Activated CD4-positive, alpha-beta T cell treated with anti-CD3 and anti-CD28 coated beads, Interleukin-2, amount 50 U/mL, for 16 hours (primary cell): ENCODE measurements at regions not wholly inside any gene's neighbourhood (a gene's known extent, or its start where the extent isn't known, plus 50 kb on each side); places are given as distances from the start of the nearest gene placed in this dataset.
"Not testable (repeated sequence)": the region's sequence is repeated elsewhere in the genome, so short reads cannot be mapped to it uniquely, and the experiment has no call there.

ENCODE experiments used
- DNase-seq: peaks from one replicate; pipeline ENCODE4 v3.0.0-alpha.2; 2020

DNA sequence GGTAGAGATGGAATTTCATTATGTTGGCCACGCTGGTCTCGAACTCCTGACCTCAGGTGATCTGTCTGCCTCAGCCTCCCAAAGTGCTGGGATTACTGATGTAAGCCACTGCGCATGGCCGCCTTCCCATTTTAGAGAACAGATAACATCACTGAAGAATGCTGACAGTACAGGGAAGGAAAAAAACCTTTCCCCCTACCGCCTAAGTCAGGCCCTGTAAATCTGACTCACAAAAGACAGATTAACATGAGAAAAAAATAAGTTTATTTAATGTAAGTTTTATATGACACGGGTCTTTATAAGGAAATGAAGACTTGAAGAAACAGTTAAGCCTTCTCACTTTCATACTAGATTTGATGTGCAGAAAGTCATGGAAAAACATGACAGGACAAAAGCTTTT, 227.2 kb upstream of the ZNF608 start:
- DNase-seq = no peak

DNA sequence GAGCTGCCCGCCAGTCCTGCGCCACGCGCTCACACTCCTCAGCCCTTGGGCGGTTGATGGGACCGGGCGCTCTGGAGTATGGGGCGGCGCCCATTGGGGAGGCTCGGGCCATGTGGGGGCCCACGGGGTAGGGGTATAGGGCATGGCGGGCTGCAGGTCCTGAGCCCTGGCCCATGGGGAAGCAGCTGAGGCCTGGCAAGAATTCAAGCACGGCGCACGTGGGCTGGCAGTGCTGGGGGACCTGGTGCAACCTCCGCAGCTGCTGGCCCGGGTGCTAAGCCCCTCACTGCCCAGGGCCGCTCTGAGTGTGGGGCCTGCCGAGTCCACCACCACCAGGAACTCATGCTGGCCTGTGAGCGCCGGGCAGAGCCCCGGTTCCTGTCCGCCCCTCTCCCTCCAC, 229.6 kb upstream of the ZNF608 start:
- no peak for DNase-seq

DNA sequence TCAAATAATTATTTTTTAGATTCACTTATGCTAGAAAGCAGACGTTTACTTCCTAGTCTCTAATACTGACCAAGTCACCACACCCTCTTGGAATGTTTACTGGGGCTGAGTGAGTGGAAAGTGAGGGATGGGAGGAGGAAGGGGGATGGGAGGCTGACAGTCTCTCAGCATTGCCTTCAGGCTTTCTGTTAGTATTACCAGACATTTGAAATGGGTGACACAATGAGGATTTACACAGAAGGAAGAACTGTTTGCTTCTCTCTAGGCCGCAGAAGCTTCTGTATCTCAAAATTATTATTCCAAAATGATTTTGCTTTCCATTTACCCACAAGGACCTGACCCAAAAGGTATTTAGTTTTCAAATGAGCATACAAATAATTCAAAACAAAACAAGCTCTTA, 232.8 kb upstream of the ZNF608 start:
- no peak for DNase-seq

DNA sequence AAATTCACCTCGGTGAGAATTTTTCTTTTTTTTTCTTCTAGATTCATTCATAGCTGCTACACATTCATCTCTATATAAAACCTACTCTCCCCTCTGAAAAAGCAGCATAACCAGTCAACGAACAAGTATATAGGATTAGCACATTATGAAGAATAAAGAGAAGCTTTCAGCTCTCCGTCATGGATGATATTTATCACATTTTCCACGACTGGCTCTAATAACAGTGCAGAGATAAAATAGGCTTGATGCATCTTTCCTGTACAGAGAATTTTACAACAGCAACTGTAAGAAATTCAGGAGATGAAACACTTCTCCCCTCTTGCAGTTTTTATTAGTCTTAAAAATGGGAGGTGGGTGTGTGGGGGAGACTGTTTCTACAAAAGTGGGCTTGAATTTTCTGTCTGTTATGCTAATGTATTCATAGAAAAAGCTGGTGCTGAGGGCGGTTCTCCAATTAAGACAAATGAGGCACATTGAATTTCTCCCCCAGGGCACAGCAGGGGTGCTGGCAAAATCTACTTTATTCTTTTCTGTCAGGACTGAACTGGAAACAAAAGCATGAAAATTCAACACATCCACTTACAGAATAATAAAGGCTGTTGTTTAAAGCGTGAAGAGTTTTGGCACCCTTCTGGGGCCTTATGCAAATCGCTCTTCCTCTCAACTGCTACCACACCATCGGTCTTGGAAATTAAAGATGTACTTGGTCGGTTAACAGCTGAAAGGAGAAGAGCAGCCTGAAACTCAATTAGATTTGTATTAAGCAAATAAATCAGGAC, 233.9 kb upstream of the ZNF608 start:
- no peak for DNase-seq

DNA sequence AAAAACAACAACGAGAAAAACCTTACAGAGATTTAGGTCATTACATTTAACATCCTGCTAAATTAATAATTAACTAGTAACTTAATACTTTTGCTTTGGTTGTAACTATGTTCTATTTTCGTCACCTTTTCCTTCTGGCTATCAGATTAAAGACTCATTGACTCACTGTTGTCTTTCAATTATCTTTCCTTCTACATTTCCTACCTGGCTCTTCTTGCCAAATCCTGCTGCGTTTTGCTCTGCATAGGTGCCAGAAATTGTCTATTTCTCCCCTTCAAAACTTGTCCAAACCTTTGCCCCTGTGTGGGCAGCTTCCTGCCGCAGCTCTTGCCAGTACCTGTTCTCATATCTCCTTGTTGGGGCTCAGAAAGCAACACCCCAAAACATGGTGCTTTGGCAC, 235.5 kb upstream of the ZNF608 start:
- DNase-seq = no peak

DNA sequence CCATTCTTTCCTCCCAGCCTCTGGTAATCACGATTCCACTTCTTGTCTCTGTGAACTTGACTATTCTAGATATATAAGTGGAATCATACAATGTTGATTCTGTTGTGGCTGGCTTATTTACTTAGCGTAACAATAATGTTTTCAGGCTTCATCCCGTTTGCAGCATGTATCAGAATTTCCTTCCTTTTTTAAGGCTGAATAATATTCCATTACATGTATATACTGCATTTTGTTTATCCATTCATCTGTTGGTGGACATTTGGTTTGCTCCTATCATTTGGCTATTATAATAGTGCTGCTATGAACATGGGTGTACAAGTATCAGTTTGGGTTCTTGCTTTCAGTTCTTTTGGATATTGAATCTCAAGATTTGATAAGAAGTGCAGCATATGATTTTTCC, 239.7 kb upstream of the ZNF608 start:
- DNase-seq = no peak

DNA sequence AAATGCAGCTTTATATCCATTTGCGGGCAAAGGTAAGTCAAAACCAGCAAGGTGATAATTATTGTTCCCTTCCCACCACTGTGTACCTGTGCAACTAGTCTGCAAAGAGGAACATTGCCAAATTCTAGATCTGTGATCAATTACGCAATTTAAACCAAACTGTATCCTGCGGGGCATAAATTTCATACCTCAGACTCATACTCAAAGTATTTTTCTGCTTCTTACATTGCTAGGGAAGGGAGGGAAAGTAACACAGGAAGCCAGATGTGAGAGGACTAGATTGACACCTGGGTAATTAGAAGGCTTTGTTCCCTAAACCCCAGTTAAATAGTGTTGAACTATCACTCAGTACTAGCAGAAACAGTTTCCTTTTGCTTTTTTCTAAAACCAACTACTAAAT, 240.2 kb upstream of the ZNF608 start:
- DNase-seq = no peak

DNA sequence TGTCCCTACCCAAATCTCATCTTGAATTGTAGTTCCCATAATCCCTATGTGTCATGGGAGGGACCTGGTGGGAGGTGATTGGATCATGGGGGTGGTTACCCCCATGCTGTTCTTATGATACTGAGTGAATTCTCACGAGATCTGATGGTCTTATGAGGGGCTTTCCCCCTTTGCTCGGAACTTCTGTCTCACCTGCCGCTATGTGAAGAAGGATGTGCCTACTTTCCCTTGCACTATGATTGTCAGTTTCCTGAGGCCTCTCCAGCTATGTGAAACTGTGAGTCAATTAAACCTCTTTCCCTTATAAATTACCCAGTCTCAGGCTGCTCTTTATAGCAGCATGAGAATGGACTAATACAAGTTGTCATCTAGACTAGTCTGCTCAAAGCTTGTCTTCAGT, 241.3 kb upstream of the ZNF608 start:
- not testable (repeated sequence) for DNase-seq

DNA sequence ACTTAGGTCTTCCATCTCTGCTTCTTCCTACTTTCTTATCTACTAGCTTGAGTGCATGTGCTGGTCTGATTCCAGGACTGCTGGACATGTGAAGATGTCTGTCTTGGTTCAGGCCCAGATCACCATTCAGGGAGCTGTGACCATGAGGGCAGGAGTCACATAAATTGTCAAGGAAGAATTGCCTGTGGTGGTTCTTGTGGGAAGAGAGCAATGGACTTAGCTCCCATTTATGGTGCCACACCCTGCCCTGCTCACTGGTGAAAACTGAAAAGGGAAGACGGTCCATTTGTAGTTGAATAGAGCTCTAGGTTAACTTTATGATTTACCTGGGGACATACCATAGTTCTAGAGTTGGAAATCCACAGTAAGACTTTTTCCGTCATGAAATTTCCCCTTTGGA, 244.3 kb upstream of the ZNF608 start:
- no peak for DNase-seq

DNA sequence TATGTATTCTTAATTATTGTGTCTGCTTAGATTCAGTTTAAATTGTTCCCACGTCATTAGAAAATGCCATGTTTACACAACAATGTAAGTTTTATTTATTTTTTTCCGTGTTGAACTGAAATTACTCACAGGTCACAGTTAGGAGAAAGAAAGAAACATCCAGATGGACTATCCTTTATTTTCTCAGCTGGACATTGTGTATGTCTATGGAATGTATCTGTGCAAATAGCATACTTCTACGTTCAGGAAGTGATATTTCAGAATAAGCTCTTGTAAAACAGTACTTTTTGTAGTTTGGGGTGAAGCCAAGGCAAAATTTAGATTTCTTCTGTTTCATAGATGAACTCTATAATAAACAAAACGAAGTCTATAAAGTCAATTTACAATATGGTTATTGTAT, 249.0 kb upstream of the ZNF608 start:
- DNase-seq = no peak

DNA sequence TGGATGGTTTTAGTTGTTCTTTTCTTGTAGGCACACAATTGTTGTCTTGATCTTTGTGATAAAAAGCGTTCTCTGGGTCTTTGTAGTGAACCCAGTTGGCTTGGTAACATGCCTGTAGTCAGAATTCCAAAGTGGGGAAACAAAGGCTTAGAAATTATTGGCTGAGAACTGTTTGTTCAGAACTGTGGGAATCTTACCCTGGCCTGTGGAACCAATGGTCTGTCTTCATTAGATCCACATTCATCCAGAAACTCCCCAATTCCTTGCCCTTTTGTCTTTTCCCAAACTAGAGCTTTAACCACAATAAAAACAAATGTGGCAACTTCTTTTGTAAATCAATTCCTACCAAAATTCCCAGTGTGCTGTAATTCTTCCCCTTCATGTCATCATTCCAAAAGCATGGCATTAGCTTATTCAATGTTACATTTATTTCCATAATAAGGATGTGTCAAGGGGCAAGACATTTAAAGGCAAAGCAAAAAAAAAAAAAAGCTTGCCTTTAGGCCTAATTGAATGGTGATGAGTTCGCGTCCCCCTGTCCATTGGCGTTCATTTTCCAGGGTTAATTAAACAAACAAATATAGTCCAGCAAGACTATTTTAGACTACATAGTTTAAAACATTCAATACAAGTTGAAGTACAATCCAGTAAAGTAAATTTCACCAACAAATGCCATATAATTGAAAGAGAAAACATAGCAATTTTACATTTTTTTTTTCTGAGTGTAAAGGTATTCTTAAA, 249.8 kb upstream of the ZNF608 start:
- no peak for DNase-seq

DNA sequence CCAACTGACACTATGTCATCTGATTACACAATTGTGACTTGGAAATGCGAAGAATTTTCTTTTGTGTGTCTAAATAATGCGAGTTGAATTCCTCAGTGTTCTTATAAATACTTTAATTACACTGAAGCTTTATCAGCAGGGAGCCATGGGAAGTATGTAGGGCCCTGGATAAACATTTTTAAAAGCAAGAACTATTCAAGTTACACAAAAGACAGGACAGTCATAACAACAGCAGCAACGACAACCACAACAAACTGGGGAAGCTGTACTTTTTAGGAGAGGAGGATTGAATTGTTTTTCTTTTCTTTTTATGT, 250.3 kb upstream of the ZNF608 start:
- DNase-seq = no peak

DNA sequence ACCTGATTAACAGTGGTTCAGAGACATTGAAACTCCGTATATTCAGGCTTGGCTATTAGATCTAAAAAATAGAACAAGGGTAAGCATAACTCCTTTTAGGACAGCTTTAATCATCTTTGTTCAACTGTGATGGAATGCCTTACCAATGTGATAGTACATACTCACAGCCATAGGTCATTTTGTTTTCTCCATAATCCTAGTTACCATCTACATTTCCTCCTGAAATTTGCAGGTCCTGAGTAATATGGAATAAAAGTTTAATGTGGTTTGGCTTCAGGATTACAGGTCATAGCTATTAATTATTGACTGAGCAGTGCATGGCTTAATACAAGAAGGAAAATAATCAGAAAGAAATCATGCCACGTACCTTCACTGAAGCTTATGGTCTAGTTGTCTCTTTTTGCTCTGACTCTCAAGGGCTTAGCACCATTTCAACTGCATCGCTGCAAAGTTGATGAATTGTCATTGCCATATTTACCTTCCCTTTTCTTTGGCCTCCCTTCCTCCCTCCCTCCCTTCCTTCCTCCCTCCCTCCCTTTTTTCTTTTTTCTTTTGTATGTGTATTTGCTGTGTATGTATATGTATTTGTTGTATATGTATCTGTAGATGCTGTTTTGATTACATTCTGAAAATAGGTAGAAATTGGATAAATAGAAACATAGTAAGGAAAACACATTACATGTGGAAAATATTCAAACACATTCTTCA, 250.9 kb upstream of the ZNF608 start:
- DNase-seq = no peak

DNA sequence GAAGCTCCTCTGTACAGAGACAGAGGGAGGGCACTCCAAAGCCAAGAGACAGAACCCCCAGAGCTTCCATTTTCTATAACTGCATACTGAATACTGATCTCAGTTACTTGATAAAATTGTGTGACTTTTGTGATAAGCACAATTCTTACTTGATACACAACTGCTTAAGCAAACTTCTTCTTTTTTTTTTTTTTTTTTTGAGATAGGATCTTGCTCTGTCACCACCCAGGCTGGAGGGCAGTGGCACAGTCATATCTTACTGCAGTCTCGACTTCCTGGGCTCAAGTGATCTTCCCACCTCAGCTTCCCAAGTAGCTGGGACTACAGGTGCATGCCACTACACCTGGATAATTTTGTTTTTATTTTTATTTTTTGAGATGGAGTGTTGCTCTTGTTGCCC, 252.1 kb upstream of the ZNF608 start:
- no peak for DNase-seq

DNA sequence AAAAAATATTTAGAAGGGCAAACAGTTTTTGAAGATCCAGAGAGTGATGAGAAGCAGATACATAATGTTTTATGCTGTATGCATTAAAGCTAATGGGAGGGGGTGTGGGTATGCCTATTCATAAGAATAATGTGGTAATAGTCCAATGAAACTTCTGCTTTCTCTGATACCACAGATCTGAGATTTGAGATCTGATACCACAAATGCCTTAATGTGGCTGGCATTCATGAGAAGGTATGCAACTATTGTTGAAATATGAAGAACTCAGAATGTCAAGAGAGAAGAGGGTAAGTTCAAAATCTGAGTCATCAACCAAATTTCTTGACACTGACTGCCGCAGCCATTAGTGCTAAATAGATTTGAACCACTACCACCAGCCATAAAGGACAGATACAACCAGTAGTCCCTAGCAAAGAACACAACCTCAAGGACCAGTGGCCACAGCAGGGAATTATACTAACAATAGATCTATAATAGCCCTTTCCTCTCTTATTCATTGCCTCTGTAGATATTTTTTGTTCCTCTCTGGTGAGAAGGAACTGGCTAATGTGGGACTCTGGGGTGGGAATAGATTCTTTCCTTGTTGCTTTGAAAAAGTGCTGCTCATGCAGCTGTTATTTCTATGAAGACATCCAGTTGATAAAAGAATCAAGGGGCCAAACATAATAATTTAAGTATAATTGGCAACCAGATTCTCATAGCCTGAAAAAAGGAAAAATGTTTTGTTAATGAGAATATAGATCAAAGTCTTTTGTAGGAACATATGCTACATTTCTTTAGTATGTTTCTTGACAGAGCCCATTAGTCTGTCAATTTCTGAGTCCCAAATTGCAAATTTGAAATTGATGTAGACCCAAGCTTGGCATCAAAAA, 256.5 kb upstream of the ZNF608 start:
- DNase-seq = no peak

DNA sequence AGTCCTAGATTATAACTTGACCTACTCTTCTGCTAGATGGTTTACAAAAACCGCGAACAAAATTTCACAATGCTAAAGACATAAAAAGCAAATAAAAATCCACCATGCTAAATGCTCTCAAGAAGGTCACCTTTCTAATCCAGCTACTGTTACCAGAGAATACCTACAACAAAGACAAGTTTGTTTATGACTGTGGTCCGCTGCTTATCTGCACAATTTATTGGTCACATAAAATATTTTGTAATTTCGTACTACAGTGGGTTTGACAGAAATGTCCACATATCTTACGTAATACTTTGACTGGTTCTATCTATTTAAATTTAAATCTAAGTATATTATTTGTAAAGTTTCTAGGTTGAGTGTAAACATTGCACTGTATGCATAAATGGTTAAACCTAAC, 257.6 kb upstream of the ZNF608 start:
- no peak for DNase-seq

DNA sequence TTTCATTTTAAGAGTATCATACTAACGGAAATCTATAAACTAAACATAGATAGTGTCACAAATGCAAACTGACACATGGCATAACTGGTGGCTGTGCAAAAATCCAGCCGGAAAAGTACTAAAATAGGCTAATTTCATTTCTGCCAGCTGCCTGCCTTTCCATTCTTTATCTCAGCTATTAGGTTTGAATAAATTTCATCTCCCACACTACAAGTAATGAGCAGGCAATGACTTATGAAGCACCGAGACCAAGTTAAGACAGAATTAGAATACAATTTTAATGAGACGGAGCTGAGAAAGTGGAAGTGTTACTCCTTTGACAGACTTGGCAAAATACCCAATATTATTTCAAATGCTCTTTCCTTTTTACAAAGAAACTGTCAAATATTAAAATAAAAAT, 258.8 kb upstream of the ZNF608 start:
- no peak for DNase-seq

DNA sequence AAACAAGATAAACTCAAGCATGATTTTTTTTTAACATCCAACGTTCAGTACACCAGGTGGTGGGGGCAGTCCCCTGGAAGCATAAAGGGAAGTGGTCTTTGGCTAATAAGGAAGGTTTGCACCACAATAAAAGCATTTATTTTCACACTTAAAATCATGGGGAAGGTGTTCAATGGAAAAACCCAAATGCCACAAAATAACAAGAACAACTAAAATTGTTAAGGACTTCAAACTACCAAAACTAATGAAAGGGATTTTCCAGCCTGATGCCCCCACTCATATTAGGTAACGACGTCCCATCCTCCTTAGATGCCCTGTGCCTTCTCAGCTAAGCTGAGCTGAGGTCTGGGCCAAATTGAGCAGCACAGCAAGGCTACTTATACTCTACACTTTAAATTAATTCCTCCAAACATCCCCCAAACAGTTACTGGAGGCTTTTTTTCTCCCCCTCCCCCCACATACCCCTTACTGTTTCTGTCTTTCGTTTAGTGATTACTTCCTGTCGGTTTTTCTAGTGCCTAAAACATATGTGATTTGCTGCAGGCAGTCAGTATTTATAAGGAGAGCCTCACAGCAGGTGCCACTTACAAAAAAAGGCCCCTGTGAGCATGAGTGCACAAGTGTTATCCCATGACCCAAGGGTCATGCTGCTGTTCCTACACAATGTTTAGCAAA, 259.7 kb upstream of the ZNF608 start:
- DNase-seq = no peak

DNA sequence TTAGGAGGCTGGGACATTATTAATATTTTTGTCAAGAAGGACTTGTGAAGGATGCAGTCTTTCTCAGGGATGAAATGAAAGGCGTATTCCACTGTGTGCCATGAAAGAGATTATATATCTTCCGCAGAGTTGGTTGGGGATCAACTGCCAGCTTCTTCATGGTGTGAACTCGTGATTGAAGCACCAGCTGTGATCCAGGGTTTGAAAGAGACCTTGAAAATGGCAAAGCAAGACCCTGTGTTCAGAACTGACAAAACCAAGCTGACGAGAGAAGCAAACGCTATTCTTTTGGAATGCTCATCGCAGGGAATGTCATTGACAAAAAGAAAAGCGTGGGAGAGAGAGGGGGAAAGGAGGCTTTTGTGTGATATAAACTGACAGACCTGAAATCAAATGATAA, 263.9 kb upstream of the ZNF608 start:
- DNase-seq = no peak

DNA sequence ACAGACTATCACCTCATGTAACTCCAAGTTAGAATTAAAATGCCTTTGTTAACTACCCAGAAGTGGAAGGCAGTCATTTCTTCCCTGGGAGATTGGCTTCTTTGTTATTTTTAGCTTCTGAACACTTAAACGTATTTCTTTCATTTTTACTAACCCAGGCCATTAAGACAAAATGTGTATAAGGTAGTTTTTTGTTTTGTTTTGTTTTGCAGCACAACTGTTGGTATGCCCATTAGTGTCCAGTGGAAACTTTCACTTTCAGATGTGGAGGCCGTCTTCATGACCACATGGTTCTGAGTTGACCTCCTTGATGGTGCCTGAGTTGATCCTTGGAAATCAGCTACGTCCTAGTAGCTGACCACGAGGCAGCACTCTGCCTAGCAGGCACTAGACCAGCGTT, 264.6 kb upstream of the ZNF608 start:
- no peak for DNase-seq

DNA sequence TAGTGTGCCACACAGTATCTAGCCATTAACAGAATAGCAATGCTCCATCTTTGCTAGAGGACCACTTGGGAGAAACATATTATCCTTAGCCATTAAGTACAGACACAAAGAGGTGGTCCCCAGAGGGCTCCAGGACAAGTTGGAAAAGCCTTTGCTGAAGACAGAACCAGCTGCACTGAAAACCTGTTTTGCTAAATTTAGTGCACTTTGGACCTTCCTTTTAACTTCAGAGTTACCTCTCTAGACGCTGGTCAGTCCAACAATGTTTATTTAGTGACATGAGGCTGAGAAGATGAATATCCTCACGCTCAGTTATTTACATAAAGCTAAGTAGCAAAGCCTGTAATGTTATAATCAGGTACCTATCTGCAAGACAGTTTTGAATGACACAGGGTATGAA, 265.0 kb upstream of the ZNF608 start:
- DNase-seq = no peak

DNA sequence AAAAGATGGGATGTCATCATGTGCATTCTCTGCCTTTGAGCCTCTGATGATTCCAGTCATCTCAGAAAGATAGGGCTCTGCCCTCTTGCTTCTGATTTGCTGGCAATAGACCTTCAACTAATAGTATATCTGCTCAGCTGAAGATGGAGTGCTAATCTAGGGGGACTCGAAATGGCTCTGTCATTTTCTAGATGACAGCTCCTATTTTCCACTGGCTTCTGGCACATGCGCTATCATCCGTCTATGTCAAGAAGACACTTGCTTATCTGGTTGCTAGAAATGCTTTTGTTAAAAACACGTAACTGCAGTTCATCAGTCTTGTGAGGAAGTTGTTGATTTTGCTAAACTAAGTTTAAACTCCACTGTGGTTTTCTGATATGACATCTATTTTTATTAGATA, 265.5 kb upstream of the ZNF608 start:
- no peak for DNase-seq
